ENCODE measurements at regions not wholly inside any gene's neighbourhood (a gene's known extent, or its start where the extent isn't known, plus 50 kb on each side); places are given as distances from the start of the nearest gene placed in this dataset.

DNA sequence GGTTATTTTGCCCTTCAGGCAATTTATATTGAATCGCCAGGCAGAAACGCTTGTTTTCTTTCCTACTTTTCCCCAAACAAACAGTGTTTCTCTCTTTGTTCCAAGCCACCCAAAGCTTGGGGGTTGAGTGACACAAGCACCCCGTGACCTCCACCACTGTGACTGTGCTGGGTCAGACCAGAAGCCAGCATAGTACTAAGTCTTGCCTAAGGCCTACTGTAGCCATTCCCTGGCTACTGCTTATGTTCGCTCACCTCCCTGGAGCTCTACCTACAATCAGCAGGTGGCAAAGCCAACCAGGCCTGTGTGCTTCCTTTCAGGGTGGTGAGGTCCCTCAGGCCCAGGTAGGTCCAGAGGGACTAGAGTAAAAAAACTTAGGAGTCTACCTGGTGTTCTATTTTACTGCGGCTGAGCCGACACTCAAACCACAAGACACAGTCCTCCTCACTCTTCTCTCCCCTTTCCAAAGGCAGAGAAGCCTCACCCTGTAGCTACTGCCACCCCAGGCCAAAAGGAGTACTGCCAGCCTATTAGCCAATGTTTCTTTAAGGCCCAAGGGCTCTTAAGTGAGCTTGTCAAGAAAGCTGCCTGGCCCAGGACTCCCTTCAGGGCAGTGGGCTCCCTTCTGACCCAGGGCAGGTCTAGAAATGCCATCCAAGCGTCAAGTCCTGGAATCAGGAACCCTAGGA, 411.8 kb upstream of the MIS18BP1 start:
- H3K9me3 Mint-ChIP-seq (ENCODE audit: unreplicated experiment), result no peaks in the 10 kb centered on the region
- no peaks in the 10 kb centered on the region for H3K36me3 Mint-ChIP-seq (ENCODE audit: unreplicated experiment)
- H3K4me1 Mint-ChIP-seq (ENCODE audit: low read depth, unreplicated experiment), result no peaks in the 10 kb centered on the region
- peak; percentile 21 for DNase-seq
- H3K27me3 Mint-ChIP-seq (ENCODE audit: unreplicated experiment), result no peaks in the 10 kb centered on the region
- no peak overlapping the region for H3K27ac Mint-ChIP-seq (ENCODE audit: unreplicated experiment)
- no peak overlapping the region for H3K4me3 Mint-ChIP-seq (ENCODE audit: unreplicated experiment)
- TF ChIP-seq, protein P1, sequence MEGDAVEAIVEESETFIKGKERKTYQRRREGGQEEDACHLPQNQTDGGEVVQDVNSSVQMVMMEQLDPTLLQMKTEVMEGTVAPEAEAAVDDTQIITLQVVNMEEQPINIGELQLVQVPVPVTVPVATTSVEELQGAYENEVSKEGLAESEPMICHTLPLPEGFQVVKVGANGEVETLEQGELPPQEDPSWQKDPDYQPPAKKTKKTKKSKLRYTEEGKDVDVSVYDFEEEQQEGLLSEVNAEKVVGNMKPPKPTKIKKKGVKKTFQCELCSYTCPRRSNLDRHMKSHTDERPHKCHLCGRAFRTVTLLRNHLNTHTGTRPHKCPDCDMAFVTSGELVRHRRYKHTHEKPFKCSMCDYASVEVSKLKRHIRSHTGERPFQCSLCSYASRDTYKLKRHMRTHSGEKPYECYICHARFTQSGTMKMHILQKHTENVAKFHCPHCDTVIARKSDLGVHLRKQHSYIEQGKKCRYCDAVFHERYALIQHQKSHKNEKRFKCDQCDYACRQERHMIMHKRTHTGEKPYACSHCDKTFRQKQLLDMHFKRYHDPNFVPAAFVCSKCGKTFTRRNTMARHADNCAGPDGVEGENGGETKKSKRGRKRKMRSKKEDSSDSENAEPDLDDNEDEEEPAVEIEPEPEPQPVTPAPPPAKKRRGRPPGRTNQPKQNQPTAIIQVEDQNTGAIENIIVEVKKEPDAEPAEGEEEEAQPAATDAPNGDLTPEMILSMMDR (IDR thresholded peaks at IDR 0.05; ENCODE audit: partially characterized antibody, unreplicated experiment), result peak; percentile 22

GRCh38 chr14:45658917-45659299, 405.9 kb upstream of the MIS18BP1 start:
- Mint-ChIP-seq H3K4me3 (ENCODE audit: unreplicated experiment) (no peak overlapping the region), H3K9me3 (ENCODE audit: unreplicated experiment) (no peaks in the 10 kb centered on the region), H3K27me3 (ENCODE audit: unreplicated experiment) (no peaks in the 10 kb centered on the region), H3K4me1 (ENCODE audit: low read depth, unreplicated experiment) (no peaks in the 10 kb centered on the region), H3K27ac (ENCODE audit: unreplicated experiment) (no peak overlapping the region), H3K36me3 (ENCODE audit: unreplicated experiment) (no peaks in the 10 kb centered on the region)
- no peak for DNase-seq
- TF ChIP-seq, protein P1 (IDR thresholded peaks at IDR 0.05; ENCODE audit: partially characterized antibody, unreplicated experiment), result no peak

DNA sequence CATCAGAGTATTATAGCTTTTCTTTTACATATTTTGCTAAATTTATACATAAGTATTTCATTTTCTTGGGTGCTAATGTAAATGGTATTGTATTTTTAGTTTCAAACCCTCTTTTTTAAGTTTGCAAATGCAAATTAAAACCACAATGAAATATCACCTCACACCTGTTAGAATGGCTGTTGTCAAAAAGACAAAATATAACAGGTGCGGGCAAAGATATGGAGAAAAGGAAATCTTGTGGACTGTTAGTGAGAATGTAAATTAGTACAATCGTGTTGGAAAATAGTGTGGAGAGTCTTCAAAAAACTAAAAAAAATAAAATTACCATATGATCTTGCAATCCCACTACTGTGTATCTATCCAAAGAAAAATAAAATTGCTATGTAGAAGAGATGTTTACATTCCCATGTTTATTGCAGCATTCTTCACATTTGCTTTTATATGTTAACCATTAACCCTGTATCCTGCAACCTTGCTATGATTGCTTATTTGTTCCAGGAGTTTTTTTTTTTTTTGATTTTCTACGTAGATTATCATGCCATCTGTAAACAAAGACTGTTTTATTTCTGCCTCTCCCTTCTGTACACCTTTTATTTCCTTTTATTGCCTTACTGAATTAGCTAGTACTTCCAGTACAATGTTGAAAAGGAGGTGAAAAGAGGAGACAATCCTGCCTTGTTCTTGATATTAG, 405.4 kb upstream of the MIS18BP1 start:
- Mint-ChIP-seq H3K36me3 (ENCODE audit: unreplicated experiment) (no peaks in the 10 kb centered on the region), H3K9me3 (ENCODE audit: unreplicated experiment) (no peaks in the 10 kb centered on the region), H3K4me3 (ENCODE audit: unreplicated experiment) (no peak overlapping the region), H3K27ac (ENCODE audit: unreplicated experiment) (no peak overlapping the region), H3K27me3 (ENCODE audit: unreplicated experiment) (no peaks in the 10 kb centered on the region), H3K4me1 (ENCODE audit: low read depth, unreplicated experiment) (no peaks in the 10 kb centered on the region)
- DNase-seq, result no peak
- TF ChIP-seq, protein P1 (IDR thresholded peaks at IDR 0.05; ENCODE audit: partially characterized antibody, unreplicated experiment), result no peak

DNA sequence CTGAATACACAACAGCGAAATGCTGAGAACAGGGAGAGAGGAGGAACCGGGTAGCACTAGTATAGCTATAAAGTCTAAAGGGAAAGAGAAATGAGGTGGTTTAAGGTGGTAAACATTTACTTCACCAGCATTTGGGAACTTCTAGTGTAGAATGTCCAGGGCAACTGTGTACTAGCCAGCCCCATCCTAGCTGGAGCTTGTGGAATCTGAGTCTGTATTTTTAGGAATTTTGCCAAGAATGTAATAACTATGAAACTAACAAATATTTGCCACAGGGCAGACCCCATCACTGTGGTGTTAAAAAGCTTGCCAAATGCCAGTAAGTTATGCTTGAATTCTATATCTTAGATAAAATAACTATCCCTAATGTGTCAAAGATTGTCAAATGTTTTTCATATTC, 398.9 kb upstream of the MIS18BP1 start:
- DNase-seq, result no peak
- TF ChIP-seq, protein P1 (IDR thresholded peaks at IDR 0.05; ENCODE audit: partially characterized antibody, unreplicated experiment), result no peak
- Mint-ChIP-seq H3K36me3 (ENCODE audit: unreplicated experiment) (no peaks in the 10 kb centered on the region), H3K4me1 (ENCODE audit: low read depth, unreplicated experiment) (no peaks in the 10 kb centered on the region), H3K27me3 (ENCODE audit: unreplicated experiment) (no peaks in the 10 kb centered on the region), H3K9me3 (ENCODE audit: unreplicated experiment) (no peaks in the 10 kb centered on the region), H3K27ac (ENCODE audit: unreplicated experiment) (no peak overlapping the region), H3K4me3 (ENCODE audit: unreplicated experiment) (no peak overlapping the region)

DNA sequence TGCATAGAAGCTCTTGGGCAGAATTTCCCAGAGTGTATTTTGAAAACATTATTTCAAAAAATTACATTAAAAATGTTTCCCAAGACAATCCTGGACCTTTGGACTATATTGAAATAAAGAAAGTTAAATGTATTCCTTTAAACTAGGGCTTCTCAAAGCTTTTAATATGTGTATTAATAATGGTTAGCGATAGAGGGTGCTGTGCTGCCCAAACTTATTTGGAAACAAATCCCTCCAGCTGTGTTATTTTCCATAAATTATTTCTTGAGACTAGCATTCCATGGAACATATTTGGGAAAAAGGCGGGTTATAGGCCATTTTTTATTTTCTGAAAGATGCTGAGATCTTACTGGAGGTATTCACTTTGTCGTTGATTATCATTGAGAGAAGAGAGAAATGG, 397.8 kb upstream of the MIS18BP1 start:
- Mint-ChIP-seq H3K27me3 (ENCODE audit: unreplicated experiment) (no peaks in the 10 kb centered on the region), H3K4me1 (ENCODE audit: low read depth, unreplicated experiment) (no peaks in the 10 kb centered on the region), H3K36me3 (ENCODE audit: unreplicated experiment) (no peaks in the 10 kb centered on the region), H3K9me3 (ENCODE audit: unreplicated experiment) (no peaks in the 10 kb centered on the region), H3K4me3 (ENCODE audit: unreplicated experiment) (no peak overlapping the region), H3K27ac (ENCODE audit: unreplicated experiment) (no peak overlapping the region)
- DNase-seq, result no peak
- TF ChIP-seq, protein P1 (IDR thresholded peaks at IDR 0.05; ENCODE audit: partially characterized antibody, unreplicated experiment), result no peak
